ENCODE measurements at regions not wholly inside any gene's neighbourhood (a gene's known extent, or its start where the extent isn't known, plus 50 kb on each side); places are given as distances from the start of the nearest gene placed in this dataset.
"Not testable (repeated sequence)": the region's sequence is repeated elsewhere in the genome, so short reads cannot be mapped to it uniquely, and the experiment has no call there.

DNA sequence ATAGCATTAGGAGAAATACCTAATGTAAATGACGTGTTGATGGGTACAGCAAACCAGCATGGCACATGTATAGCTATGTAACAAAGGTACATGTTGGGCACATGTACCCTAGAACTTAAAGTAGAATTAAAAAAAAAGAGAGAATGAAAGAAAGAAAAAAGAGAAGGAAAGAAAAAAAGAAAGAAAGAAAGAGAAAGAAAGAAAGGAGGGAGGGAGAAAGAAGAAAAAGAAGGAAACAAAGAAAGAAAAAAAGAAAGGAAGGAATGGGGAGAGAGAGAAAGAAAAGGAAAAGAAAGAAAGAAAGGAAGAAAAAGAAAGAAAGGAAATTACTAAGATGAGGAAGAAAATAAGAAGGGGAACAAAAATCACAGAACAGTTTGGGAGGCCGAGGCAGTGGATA is 925.5 kb downstream of the LRFN5 start:
- H3K4me3 Mint-ChIP-seq = no peak overlapping the region
- DNase-seq (ENCODE audit: low spot score) = no peak
- intact Hi-C loops (cut with micrococcal nuclease) = no loop called here
- no peaks in the 10 kb centered on the region for H3K9me3 Mint-ChIP-seq
- H3K36me3 Mint-ChIP-seq (ENCODE audit: low read depth) = no peaks in the 10 kb centered on the region
- H3K4me1 Mint-ChIP-seq (ENCODE audit: low read depth) = no peaks in the 10 kb centered on the region
- no peak overlapping the region for H3K27ac Mint-ChIP-seq
- H3K27me3 Mint-ChIP-seq (ENCODE audit: insufficient read depth) = no peaks in the 10 kb centered on the region

DNA sequence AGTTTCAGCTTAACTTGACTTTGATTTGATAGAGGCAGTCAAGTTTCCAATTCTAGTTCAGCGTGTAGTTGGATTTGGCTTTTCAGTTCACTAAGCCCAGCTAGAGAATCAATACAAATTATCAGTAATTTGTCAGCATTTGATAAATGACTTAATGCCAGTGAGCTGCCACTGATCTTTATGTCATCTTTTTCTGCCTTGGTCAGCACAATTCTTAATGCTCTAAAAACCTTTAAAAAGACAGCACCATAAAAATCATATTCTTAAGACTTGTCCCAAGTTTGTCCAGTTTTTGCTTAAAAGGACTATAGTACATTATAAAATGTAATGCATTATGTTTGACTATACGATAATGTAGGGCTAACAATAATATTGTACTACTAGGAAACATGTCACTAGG is 920.5 kb downstream of the LRFN5 start:
- Mint-ChIP-seq H3K4me1 (ENCODE audit: low read depth) (no peaks in the 10 kb centered on the region), H3K36me3 (ENCODE audit: low read depth) (no peaks in the 10 kb centered on the region), H3K4me3 (no peak overlapping the region), H3K9me3 (no peaks in the 10 kb centered on the region), H3K27ac (no peak overlapping the region), H3K27me3 (ENCODE audit: insufficient read depth) (no peaks in the 10 kb centered on the region)
- intact Hi-C loops (cut with micrococcal nuclease) = no loop called here
- no peak for DNase-seq (ENCODE audit: low spot score)

- no peak overlapping the region for H3K4me3 Mint-ChIP-seq
- no peaks in the 10 kb centered on the region for H3K4me1 Mint-ChIP-seq (ENCODE audit: low read depth)
- intact Hi-C loops (cut with micrococcal nuclease) = no loop called here
- no peaks in the 10 kb centered on the region for H3K36me3 Mint-ChIP-seq (ENCODE audit: low read depth)
- no peaks in the 10 kb centered on the region for H3K27me3 Mint-ChIP-seq (ENCODE audit: insufficient read depth)
- no peak overlapping the region for H3K27ac Mint-ChIP-seq
- DNase-seq (ENCODE audit: low spot score) = no peak
- peaks cover 4% of the 10 kb centered on the region for H3K9me3 Mint-ChIP-seq
These were observed 917.0 kb downstream of the LRFN5 start for GRCh38 chr14:42523666-42524065.

DNA sequence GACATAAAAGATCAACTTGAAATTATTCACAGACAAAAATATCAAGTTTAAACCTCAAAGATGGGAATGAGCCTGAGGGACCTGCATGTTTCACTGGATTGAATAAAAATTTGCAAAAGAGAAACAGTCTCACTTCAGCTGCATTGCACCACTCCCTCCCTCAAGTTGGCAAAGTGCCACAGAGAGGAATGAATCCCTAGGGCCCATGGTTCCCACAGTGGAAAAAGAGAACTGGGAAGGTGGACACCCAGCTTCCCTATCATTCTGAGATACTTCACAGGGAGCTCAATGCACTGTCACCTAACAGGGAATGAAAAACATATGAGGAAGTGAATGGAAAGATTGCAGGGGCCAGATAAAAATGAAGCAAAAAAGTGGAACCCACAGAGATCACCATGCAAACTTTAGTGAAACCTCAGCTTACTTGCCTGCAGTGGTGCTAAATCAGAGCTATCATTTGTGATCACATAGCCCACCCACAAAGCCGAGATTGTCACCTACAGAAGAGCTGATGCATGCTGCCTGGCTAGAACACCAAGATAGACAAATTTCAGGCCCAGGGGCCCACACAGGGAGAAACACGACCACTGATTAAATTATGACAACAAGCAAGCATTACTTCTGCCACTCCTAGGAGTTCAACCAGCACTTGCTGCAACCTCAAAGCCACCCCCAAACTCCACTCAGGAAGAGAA is 911.3 kb downstream of the LRFN5 start:
- H3K27ac Mint-ChIP-seq = no peak overlapping the region
- no peaks in the 10 kb centered on the region for H3K36me3 Mint-ChIP-seq (ENCODE audit: low read depth)
- no peaks in the 10 kb centered on the region for H3K4me1 Mint-ChIP-seq (ENCODE audit: low read depth)
- no peak for DNase-seq (ENCODE audit: low spot score)
- H3K27me3 Mint-ChIP-seq (ENCODE audit: insufficient read depth) = no peaks in the 10 kb centered on the region
- intact Hi-C loops (cut with micrococcal nuclease) = no loop called here
- no peak overlapping the region for H3K4me3 Mint-ChIP-seq
- H3K9me3 Mint-ChIP-seq = peaks cover 19% of the 10 kb centered on the region

GRCh38 chr14:42513837-42514236 is 907.2 kb downstream of the LRFN5 start:
- no peaks in the 10 kb centered on the region for H3K36me3 Mint-ChIP-seq (ENCODE audit: low read depth)
- peaks cover 40% of the 10 kb centered on the region for H3K9me3 Mint-ChIP-seq
- H3K4me3 Mint-ChIP-seq = no peak overlapping the region
- H3K27me3 Mint-ChIP-seq (ENCODE audit: insufficient read depth) = no peaks in the 10 kb centered on the region
- H3K4me1 Mint-ChIP-seq (ENCODE audit: low read depth) = no peaks in the 10 kb centered on the region
- DNase-seq (ENCODE audit: low spot score) = no peak
- intact Hi-C loops (cut with micrococcal nuclease) = no loop called here
- H3K27ac Mint-ChIP-seq = no peak overlapping the region

DNA sequence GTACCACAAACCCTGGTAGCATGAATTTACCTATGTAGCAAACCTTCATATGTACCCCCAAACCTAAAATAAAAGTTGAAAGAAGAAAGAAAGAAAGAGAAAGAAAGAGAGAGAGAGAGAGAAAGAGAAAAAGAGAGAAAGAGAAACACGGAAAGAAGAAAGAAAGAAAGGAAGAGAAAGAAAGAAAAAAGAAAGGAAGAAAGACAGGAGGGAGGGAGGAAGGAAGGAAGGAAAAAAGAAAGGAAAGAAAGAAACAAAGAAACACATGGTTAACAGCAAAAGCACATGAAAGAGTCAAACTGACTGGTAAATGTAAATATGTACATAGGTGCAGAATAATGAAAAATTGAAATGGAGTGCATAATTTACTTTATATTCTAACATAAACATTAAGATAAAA is 903.4 kb downstream of the LRFN5 start:
- no peak overlapping the region for H3K4me3 Mint-ChIP-seq
- no peak for DNase-seq (ENCODE audit: low spot score)
- H3K9me3 Mint-ChIP-seq = peaks cover 41% of the 10 kb centered on the region
- intact Hi-C loops (cut with micrococcal nuclease) = no loop called here
- no peaks in the 10 kb centered on the region for H3K36me3 Mint-ChIP-seq (ENCODE audit: low read depth)
- H3K27me3 Mint-ChIP-seq (ENCODE audit: insufficient read depth) = no peaks in the 10 kb centered on the region
- no peaks in the 10 kb centered on the region for H3K4me1 Mint-ChIP-seq (ENCODE audit: low read depth)
- no peak overlapping the region for H3K27ac Mint-ChIP-seq

DNA sequence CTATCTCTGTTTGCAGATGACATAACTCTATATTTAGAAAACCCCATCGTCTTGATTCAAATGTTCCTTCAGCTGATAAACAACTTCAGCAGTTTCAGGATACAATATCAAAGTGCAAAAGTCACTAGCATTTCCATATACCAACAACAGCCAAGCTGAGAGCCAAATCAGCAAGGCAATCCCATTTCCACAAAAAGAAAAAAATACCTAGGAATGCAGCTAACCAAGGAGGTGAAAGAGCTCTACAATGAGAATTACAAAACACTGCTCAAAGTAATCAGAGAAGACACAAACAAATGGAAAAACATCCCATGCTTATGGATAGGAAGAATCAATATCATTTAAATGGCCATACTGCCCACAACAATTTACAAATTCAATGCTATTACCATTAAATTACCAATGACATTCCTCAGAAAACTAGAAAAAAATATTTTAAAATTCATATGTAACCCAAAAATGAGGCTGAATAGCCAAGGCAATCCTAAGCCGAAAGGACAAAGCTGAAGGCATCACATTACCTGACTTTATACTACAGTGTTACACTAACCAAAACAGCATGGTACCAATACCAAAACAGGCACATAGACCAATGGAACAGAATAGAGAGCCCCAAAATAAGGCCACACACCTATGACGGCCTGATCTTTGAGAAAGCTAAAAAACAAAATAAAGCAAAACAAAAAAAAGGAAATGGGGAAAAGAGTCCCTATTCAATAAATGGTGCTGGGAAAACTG is 901.7 kb downstream of the LRFN5 start:
- Mint-ChIP-seq H3K36me3 (ENCODE audit: low read depth) (no peaks in the 10 kb centered on the region), H3K27ac (no peak overlapping the region), H3K27me3 (ENCODE audit: insufficient read depth) (no peaks in the 10 kb centered on the region), H3K4me1 (ENCODE audit: low read depth) (no peaks in the 10 kb centered on the region), H3K9me3 (peaks cover 43% of the 10 kb centered on the region), H3K4me3 (no peak overlapping the region)
- DNase-seq (ENCODE audit: low spot score) = no peak
- intact Hi-C loops (cut with micrococcal nuclease) = no loop called here

DNA sequence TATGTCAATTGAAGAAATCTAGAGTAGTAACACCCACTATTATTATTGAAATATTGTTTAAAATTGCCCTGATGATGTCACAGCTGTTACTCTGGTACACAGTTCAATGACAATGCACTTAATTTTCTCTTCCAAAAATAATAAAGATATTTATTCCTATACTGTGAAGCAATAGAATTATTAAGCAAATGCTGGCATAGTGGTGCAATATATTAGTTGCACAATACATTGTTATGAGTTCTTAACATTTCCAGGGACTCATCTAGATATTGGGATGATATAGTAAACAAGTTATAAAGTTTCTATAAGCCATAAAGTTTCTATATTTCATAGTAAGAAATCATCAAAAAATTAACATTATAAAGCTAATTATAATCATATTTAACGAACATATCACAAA is 897.8 kb downstream of the LRFN5 start:
- no peak for DNase-seq (ENCODE audit: low spot score)
- H3K4me3 Mint-ChIP-seq = no peak overlapping the region

GRCh38 chr14:42499137-42499536 is 892.5 kb downstream of the LRFN5 start:
- no peak overlapping the region for H3K4me3 Mint-ChIP-seq
- DNase-seq (ENCODE audit: low spot score) = no peak
- peaks cover 5% of the 10 kb centered on the region for H3K9me3 Mint-ChIP-seq
- H3K27me3 Mint-ChIP-seq (ENCODE audit: insufficient read depth) = no peaks in the 10 kb centered on the region
- H3K4me1 Mint-ChIP-seq (ENCODE audit: low read depth) = no peaks in the 10 kb centered on the region
- no peak overlapping the region for H3K27ac Mint-ChIP-seq
- no peaks in the 10 kb centered on the region for H3K36me3 Mint-ChIP-seq (ENCODE audit: low read depth)
- intact Hi-C loops (cut with micrococcal nuclease) = no loop called here

More for the DNA sequence above, 897.8 kb downstream of the LRFN5 start:
- H3K36me3 Mint-ChIP-seq (ENCODE audit: low read depth) = no peaks in the 10 kb centered on the region
- intact Hi-C loops (cut with micrococcal nuclease) = no loop called here
- H3K4me1 Mint-ChIP-seq (ENCODE audit: low read depth) = no peaks in the 10 kb centered on the region
- H3K27me3 Mint-ChIP-seq (ENCODE audit: insufficient read depth) = no peaks in the 10 kb centered on the region
- peaks cover 24% of the 10 kb centered on the region for H3K9me3 Mint-ChIP-seq
- H3K27ac Mint-ChIP-seq = no peak overlapping the region

- Mint-ChIP-seq H3K27ac (no peak overlapping the region), H3K36me3 (ENCODE audit: low read depth) (no peaks in the 10 kb centered on the region), H3K4me3 (no peak overlapping the region), H3K27me3 (ENCODE audit: insufficient read depth) (no peaks in the 10 kb centered on the region), H3K4me1 (ENCODE audit: low read depth) (no peaks in the 10 kb centered on the region), H3K9me3 (peaks cover 13% of the 10 kb centered on the region)
- no peak for DNase-seq (ENCODE audit: low spot score)
- intact Hi-C loops (cut with micrococcal nuclease) = no loop called here
These were observed 883.9 kb downstream of the LRFN5 start for GRCh38 chr14:42490536-42490935.

- Mint-ChIP-seq H3K36me3 (ENCODE audit: low read depth) (no peaks in the 10 kb centered on the region), H3K4me3 (no peak overlapping the region), H3K9me3 (peaks cover 13% of the 10 kb centered on the region), H3K27ac (no peak overlapping the region), H3K4me1 (ENCODE audit: low read depth) (no peaks in the 10 kb centered on the region), H3K27me3 (ENCODE audit: insufficient read depth) (no peaks in the 10 kb centered on the region)
- DNase-seq (ENCODE audit: low spot score) = no peak
- intact Hi-C loops (cut with micrococcal nuclease) = no loop called here
These were observed 882.3 kb downstream of the LRFN5 start for GRCh38 chr14:42488965-42489364.

- H3K27ac Mint-ChIP-seq; H3K36me3 Mint-ChIP-seq (ENCODE audit: low read depth); H3K9me3 Mint-ChIP-seq; DNase-seq (ENCODE audit: low spot score); H3K4me1 Mint-ChIP-seq (ENCODE audit: low read depth); H3K4me3 Mint-ChIP-seq; H3K27me3 Mint-ChIP-seq (ENCODE audit: insufficient read depth); intact Hi-C loops (cut with micrococcal nuclease): not testable (repeated sequence)
These were observed 875.8 kb downstream of the LRFN5 start for GRCh38 chr14:42482345-42482971.

DNA sequence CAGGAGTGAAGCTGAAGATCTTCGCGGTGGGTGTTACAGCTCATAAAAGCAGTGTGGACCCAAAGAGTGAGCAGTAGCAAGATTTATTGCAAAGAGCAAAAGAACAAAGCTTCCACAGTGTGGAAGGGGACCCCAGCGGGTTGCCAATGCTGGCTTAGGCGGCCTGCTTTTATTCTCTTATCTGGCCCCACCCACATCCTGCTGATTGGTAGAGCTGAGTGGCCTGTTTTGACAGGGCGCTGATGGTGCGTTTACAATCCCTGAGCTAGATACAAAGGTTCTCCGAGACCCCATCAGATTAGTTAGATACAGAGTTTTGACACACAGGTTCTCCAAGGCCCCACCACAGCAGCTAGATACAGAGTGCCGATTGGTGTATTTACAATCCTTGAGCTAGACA is 875.0 kb downstream of the LRFN5 start:
- H3K9me3 Mint-ChIP-seq; DNase-seq (ENCODE audit: low spot score); H3K27ac Mint-ChIP-seq; H3K36me3 Mint-ChIP-seq (ENCODE audit: low read depth); H3K27me3 Mint-ChIP-seq (ENCODE audit: insufficient read depth); intact Hi-C loops (cut with micrococcal nuclease); H3K4me1 Mint-ChIP-seq (ENCODE audit: low read depth); H3K4me3 Mint-ChIP-seq: not testable (repeated sequence)
